NCI-H82 treated with DMSO at 0.1 percent for 48 hours (cell line): ENCODE measurements at regions not wholly inside any gene's neighbourhood (a gene's known extent, or its start where the extent isn't known, plus 50 kb on each side); places are given as distances from the start of the nearest gene placed in this dataset.

Source experiments
- DNase-seq: peaks from one replicate; lab custom pipeline; 2025; ENCODE audit not compliant: unreplicated experiment; lab: John Stamatoyannopoulos, UW

DNA sequence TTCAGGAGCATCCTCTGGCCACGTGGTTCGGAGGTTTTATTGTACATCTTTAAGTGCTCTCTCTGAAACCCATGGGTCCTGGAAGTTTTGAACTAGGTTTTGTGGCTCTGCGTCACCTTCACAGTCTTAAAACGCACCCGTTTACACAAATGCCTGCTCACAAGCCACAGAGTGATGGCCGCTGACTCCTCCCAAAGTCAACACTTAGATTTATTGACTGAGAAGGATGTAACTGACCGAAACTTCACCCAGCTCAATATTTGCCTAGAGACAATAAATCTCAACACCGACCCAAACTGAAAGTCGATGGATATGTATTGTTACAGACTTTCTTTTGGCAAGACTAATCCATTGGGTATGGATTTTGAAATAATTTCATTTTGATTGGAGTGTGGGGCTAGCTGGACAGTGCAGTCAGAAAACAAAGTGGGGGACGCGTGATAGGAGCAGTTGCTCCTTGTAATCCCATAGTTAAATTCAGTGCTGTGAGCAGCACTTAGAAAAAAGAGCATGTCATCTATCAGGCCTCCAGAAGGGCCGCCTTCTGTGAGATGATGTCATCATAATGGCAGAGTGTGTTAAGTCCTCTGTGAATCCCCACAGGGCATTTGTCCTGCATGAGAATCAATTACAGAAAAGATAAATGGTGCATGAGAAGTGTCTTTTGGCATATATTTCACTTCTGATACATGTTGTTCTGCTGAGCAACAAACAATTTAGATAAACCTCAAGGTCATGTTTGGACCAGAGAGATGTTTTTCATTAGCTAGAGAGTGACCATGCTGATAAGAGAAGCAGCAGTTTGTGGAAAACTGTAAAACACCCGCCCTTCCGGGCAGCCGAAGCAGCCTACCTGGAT is 183.7 kb downstream of the INO80D start:
- DNase-seq, result no peak

DNA sequence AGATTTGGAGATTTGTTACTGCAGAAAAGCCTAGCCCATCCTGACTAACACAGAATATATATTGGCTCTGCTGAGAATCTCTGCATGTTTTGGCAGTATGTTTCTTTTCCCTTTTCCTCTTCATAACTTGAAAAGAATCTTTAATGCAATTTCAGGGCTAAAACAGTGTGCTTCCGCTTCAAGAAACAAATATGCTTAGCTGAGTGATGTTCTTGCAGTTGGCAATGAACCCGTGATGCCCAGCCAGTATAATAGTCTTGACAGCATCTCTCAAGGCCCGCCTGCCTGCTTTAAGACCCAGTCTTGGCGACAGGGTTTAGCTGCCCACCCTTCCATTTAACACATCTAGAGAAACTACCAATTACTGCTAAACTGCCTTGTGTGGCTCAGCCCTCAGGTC is 184.5 kb downstream of the INO80D start:
- no peak for DNase-seq

DNA sequence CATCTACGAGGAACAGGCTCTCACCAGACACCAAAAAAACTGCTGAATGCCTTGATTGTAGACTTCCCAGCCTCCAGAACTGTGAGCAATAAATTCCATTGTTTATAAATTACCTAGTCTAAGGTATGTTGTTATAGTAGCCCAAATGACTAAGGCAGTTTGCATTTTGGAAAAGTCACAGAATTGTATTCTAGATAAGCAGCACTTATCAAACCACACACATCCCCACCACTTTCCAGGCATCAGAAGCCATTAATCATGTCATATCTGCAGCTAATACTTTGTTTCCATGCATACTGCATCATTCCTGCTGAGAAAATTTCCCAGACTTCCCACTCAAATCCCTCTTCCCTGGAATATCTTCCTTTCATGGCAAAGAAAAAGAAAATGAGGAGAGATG is 187.2 kb downstream of the INO80D start:
- DNase-seq, result no peak

DNA sequence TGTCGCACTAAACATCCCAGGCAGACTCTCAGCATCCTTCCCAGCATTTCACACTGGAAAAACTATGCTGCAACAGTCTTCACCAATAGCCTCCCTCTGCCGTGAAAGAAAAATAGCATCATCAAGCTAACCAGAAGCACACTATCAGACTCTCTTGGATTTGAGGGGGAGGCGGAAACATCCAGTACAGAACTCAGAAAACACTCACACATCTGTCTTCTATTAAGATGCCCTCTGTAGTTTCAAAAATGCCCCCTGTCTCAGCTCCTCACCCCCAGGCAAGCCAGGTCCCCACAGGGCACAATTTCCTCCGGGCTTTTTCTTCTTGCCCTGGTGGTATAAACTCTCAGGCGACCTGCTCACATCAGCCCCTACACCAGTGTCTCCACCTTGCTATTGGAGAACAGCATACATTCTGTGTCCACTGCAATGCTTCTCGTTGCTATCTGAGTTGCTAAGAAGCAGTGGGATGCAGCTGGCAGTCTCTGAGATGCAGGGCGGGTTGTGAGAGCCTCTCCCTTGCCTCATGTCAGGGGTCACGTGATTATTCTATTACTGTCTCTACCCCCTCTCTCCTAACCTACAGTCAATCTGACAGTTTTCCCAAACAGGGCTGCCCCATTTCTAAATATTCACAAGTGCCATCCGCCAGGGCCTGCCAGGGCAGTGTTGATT is 189.9 kb downstream of the INO80D start:
- no peak for DNase-seq

DNA sequence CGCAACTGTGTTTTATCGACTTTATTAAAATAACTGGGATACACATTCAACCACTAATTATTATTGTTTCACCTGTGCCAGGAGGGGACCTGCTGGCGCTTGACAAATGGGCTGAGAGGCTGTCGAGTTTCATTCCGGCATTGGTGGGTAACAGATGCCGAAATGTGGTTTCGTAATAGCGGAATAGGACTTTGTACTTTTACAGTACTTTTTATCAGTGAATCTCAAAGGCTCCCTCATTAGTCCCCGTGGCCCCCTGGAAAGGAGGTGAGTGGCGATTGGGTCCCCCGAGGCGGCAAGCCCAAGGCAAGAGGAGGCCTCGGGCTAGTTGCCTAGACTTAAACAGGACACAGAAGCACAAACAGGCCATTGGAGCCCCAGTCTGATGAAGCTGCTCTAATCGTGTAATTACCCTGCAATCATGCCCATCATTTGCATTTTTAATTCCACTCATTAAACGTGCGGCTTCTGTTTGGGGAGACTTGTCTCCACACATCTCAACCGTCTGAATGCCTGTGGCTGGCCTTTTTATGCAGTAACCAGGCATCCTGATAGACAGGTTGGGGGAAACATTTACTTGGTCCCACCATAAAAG is 193.2 kb downstream of the INO80D start:
- no peak for DNase-seq

DNA sequence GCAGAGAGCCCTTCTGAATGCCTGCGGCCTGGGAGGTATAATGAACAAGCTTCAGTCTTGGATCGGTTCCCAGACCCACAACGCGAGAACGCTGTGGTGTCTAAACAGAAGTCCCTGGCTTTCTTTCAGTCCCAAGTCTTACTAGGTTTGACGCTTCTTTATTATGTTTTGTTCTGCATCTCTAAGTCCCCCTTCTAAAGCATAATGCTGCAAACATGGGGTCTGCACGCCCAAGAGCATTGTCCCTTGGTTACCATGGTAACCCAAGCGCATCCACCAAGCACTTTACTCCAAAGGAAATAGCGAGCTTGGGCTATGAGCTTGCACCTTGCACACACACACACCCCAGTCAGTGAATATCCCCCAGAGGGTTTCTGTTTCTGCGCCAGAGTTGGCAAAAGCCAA is 193.7 kb downstream of the INO80D start:
- DNase-seq, result no peak

DNA sequence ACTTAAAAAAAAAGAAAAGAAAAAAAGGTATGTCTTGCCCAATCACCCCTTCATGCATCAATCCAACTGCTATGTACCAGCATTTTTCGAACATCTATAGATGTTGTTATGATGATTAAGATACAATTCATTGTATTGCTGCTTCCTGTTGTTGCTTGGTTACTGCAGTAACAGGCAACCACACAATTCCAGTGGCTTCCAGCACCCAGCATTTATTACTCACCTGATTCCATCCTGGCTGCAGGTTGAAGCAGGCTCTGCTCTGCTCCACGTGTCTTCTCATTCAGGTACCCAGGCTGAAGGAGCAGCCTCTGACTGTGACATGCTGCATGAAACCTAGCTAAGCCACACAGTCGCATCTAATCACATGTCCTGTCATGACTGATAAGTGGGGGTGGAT is 196.9 kb downstream of the INO80D start:
- DNase-seq, result no peak

DNA sequence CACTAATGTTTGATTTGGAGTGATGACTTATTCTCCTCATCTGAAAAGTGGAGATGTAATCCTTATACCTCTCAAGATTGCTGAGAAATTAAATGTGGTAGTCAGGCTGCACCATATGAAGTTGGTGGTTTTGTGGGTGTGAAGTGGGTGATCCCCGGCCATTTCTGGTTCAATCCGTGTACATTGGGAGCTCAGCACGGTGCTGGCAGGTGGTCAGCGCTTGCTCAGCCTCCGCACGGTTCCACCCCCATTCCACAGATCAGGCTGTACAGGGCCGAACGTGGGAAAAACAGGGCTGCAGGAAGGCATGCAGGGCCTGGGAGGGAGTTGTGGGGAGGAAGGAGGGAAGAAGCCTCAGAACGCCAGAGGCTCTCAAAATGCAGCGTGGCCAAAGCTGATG is 198.3 kb downstream of the INO80D start:
- DNase-seq, result no peak

DNA sequence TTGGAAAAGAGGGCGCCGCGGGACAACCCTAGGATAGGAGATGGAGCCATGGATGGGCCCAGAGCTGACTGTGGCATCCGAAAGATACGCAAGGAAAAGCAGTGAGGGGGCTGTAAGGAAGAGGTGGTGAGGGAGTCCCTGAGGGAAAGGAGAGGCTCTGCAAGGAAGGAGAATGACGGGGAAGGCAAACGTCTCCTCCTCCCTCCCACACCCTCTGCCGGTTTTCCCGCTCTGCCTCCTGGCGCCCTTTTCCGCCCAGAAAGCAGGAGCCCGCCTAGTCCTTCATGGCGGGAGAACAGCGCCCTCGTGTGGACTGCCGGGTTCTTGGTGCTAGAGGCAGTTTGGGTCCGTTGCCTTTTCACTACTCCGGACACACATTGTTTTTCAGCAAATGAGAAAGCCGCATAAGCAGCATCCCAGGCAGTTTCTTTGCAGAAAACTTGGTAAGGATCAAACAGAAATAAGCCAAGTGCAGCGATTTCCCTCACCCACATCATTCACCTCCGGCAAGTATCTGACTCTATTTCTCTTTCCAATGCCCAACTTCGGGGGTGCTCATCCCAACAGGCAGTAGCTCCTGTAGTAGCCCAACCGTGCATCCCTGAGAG is 200.4 kb downstream of the INO80D start:
- peak; percentile 35 for DNase-seq

DNA sequence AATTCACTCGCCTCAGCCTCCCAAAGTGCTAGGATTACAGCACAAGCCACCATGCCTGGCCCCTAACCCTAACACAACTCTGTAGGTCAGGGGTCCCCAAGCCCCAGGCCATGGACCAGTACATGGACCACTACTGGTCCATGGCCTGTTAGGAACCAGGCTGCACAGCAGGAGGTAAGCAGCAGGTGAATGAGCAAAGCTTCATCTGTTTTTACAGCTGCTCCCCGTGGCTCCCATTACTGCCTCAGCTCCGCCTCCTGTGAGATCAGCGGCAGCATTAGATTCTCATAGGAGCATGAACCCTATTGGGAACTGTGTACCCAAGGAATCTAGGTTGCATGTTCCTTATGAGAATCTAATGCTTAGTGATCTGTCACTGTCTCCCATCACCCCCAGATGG is 201.7 kb downstream of the NRP2 start:
- DNase-seq, result no peak

DNA sequence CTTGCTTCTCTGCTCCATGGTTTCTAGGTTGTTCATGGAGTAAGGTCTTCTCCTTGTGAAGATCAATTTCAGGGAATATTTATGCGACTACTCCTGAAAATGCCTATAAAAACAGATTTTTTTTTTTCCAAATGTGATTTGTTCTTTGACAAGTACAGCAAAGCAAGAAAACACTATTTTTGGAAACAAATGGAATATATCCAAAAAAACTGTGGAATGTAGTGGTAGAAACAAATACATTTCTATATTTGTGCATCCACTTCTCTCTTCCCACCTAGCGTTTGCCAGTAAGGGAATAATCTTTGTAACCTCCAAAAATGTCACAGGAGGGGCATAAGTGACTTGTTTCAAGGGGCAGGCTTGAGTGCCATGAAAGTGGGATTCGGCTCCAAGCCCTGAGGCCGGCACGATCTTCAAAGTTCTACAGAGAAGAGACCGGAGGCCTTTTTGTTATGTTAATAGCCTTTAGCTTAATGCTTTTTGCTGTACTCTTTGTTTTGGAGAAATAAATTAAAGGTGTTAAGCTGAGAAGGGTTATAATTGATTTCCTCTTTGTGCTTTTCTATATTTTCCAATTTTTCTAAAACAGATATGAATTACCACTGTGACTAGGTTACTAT is 200.6 kb downstream of the NRP2 start:
- DNase-seq, result no peak

DNA sequence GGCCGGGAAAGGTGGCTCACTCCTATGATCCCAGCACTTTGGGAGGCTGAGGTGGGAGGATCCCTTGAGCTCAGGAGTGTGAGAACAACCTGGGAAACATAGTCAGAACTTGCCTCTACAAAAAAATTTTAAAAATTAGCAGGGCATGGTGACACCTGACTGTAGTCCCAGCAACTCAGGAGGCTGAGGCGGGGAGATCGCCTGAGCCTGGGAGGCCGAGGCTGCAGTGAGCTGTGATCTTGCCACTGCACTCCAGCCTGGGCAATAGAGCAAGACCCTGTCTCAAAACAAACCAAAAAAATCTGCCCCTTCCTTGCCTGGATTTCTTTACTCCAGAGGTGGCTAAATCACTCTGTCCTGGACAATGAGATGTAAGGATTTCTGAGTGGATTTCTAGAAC is 197.7 kb downstream of the NRP2 start:
- DNase-seq, result no peak

DNA sequence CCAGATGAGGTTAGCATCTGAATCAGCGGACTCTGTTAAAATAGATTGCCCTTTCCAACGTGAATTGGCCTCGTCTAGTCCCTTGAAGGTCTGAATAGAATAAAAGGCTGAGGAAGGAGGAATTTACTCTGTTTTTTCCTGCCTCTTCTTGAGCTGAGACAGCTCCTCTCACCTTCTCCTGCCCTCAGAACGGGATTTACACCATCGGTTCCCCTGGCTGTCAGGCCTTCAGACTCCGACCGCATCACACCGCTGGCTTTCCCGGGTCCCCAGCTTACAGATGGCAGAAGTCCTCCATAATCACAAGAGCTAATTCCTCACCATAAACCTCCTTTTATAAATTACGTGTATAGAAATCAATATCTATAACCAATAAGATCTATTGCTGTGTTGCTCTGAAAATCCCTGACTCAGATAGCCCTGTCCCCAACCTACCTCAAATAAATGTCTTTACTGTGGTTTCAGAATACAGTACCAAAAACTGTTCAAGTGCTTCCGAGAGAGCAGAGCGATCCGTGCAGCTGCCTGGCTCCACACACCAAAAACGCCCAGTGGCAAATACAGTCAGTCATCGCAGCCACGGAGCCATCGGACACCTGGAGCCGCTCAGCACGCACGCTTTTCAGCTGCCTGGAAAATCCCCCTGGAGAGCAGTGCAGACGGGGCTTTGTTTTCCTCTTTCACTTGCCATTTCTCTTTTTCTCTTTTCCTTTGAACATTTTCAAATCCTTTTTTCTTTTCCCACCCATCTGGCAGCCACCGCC is 196.9 kb downstream of the NRP2 start:
- DNase-seq, result no peak

DNA sequence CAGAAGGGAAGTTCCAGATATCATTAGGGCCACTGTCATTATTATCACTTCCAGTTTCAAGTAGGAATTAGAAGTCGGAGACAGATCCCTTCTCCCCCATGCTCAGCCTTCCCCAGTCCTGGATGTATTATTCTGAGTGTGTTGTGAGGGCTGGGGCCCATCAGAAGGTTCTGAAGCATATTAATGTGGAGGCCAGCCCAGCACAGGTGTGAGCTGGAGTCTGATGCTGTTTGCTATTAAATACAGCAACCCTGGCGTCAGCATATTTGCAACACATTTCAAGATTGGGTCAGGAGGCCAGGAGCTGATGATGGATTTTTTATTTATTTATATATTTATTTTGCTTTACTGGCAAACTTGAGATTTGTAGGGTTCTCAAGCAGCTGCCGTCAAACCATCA is 195.2 kb downstream of the NRP2 start:
- no peak for DNase-seq

DNA sequence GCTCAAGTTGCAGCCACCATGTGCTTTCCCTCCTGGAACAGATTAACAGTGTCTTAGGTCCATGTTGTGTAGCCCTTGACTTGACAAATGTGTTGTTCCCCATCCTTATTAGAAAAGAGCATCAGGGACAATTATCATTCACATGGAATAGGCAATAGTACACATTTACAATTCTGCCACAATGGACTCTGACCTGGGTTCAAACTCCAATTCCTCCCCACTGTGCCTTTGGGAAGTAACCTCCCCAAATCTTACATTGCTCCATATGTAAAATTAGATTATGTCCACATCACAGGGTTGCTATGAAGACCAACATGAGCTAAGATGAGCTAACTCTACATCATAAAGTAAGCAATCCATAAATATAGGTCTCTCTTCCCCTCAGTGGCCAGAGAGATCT is 193.8 kb downstream of the NRP2 start:
- DNase-seq, result no peak

DNA sequence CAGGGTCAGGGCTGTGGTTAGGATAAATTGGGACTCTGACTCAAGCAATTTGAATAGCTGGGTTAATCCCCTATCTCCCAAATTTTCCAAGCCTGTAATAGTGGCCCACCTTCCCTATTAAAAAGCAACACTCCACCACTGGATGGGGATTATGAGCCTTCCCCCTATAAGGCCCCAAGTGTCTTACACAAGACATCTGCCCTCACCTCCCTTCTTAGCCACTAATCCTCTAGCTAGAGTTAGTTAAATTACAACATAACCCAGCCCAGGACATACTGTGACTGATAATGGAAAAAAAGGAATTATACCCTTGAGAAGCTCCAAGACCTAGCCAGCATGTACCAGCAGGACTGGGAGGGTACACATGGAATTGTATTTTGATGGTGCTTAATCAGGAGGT is 190.4 kb downstream of the NRP2 start:
- DNase-seq, result peak; percentile 71

DNA sequence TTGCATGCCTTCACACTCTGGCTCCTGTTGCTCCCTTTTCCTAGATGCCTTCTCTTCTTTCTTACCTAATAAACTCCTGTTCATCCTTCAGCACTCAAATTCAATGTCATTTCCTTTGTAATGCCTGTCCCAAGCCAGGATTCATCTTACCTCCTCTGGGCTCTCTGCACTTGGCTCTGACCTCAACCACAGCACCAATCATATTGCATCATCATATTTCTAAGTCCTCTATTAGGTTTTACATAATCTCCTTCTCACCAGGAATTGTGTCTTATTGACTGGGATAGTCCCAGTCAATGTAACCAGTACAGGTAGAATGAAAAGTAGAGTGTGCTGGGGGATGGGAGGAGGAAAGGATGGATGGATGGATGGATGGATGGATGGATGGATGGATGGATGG is 187.1 kb downstream of the NRP2 start:
- DNase-seq, result no peak

DNA sequence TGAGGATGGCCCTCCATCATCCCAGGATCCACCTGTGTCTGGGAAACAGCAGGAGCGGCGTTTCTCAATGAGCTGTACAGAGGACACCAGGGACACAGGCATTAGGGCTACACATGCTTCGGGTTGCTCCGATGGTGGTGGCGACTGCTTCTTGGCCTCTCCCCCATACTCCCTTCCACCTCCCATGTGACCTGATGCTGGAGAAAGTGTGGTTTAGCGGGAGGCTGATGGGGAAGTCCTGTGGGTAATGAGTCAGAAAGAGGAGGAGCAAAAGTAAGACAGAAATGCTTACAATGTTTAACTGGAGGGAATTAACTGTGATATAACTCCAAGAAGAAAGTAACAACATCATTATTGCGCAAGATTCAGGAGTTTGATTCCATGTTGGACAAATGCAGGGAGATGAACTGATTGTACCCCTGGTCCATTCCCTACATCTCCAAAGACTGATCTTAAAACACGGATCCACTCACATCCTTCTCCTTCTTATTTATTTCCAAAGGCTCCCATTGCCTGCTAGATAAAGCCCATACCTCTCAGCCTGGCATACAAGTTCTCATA is 186.6 kb downstream of the NRP2 start:
- no peak for DNase-seq

DNA sequence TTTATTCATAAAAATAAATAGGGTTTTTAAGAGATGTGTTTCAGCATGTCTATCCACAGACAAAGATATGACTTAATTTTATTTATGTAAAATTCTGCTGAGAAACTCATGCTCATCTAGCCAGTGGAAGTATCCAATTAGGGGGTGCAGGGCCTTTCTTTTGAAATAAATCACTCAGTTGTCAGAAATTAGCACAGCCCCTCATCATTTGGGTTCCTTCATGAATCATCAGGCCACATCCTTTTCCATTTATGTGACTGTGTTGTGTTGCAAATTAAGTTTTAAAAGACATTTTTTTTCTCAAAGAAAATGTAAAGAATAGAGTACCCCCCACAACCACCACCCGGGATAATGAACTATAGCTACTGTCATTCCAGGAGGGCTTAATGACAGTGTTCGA is 185.8 kb downstream of the NRP2 start:
- no peak for DNase-seq

DNA sequence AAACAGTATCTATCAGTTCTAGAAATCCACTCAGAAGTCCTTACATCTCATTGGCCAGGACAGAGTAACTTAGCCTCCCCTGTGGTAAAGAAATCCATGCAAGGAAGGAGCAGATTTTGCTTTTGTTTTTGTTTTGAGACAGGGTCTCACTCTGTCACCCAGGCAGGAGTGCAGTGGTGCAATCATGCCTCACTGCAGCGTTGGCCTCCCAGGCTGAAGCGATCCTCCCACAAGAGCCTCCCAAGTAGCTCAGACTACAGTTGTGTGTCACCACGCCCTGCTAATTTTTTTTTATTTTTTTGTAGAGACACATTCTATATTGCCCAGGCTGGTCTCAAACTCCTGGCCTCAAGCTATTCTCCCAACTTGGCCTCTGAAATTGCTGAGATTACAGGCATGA is 185.1 kb downstream of the NRP2 start:
- no peak for DNase-seq
